NCI-H2227 (cell line): ENCODE measurements at regions not wholly inside any gene's neighbourhood (a gene's known extent, or its start where the extent isn't known, plus 50 kb on each side); places are given as distances from the start of the nearest gene placed in this dataset.
A peak's percentile ranks its signal among the peaks of the same experiment; 100 is the strongest.
"Not testable (repeated sequence)": the region's sequence is repeated elsewhere in the genome, so short reads cannot be mapped to it uniquely, and the experiment has no call there.

Experiments
- DNase-seq: peaks from one replicate; lab custom pipeline; 2025; ENCODE audit not compliant: unreplicated experiment; lab: John Stamatoyannopoulos, UW

DNA sequence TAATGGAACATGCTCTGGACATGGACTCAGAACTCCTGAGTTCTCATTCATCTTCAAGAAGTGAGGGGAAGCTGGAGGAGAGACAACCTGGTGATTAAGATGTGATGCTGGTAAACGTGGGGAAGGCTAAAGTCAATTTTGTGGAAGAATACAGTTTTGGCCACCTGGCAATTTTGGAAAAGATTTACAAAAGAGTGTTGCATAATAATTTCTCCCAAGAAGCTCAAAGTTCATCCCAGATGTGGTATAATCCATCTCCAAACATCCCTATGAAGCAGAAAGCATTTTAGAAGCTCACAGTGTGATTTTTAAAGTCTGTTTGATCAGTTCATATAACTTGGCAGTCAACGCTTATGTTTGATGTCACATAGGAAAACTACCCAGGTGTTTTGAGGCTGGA lies 208.7 kb downstream of the LMX1A start:
- no peak for DNase-seq

- DNase-seq, result peak; percentile 75
These were observed 211.6 kb downstream of the LMX1A start for GRCh38 chr1:165144757-165145397.

DNA sequence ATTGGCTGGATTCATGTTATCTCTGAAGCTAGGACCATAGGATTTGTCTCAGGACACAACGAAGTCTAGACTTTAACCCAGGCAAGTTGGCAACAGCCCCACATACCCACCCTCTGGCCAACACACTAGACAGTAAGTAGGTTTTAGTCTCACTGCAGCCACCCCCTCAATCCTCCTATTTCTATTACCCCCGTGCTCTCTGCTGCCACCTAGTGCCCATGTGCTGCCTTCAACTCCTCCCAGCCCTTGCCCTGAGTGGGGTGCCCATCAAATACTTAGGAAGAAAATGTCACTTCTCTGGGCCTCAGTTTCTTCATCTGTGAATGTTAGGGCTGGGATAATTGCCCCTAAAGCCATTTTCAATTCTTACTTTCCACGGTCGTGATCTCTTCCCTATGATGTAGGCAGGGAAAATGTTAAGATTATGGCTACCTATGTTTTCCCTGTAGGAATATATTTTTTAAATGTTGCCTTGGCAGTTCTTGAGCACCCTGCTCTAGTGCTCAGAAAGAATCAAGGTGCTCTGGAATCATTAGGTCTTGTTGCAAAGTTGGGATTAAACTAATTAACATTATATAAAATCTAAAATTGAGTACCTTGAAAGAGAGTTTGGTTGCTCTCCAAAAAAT lies 213.0 kb downstream of the LMX1A start:
- no peak for DNase-seq

DNA sequence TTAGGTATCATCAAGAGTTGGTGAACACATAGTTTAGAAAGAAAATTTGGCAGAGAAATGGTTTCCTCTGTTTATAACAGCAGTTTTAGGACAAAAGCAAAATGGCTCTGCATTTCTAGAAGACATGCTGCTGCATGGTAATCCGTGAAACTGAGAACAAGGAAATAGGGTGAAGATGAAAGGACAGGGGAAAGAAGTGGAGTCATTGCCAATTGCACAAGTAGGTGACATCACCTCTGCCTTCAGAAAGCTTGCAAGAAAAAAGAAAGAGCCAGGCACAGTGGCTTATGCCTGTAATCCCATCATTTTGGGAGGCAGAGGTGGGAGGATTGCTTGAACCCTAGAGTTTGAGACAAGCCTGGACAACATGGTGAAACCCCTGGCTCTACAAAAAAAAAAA lies 217.6 kb downstream of the LMX1A start:
- no peak for DNase-seq

GRCh38 chr1:165137551-165138316 lies 218.8 kb downstream of the LMX1A start:
- no peak for DNase-seq

GRCh38 chr1:165134431-165134830 lies 222.1 kb downstream of the LMX1A start:
- DNase-seq, result no peak

- peak; percentile 92 for DNase-seq
These were observed 226.8 kb downstream of the LMX1A start for GRCh38 chr1:165129568-165130164.

GRCh38 chr1:165124772-165125171 lies 231.7 kb downstream of the LMX1A start:
- no peak for DNase-seq

- no peak for DNase-seq
These were observed 237.4 kb downstream of the LMX1A start for GRCh38 chr1:165119086-165119485.

DNA sequence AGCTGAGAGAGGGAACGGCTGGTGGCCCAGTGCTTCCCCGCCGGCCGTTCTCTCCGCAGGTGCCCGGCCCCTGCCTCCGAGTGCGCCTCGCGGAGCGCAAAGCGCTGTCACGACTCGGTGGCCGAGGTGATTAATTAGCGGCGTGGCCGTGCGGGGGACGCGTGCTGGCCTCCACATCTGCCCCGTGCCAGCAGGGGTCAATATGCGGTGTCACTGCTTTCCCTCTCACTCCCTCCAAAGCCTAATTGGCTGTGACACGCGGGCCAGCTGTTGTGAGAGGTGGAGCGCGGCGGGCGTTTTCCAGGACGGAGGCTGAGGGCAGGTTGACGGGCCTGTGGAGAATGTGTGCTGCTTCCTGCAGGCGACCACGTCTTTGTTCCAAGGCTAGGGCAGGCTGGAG lies 239.0 kb downstream of the LMX1A start:
- DNase-seq, result no peak

DNA sequence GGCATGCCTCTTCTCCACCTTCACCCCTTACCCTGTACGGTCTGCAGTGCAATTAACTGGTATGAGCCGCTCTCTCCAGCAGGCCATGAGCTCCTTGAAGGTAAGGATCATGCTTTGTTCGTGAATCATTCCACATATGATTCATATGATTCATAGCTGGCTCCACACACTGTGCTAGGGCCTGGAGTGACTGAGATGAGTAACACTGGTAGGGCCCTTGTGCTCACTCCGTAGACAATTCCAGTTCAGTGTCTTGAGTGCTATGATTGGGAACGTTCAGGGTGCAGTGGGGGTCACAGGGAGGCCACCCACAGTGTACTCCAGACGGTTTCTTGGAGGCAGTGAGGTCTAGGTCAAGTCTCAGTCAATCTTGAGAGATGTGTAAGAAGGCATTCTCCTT lies 239.8 kb downstream of the LMX1A start:
- DNase-seq, result no peak

- no peak for DNase-seq
These were observed 240.3 kb downstream of the LMX1A start for GRCh38 chr1:165116171-165116570.

GRCh38 chr1:165114889-165115285 lies 241.6 kb downstream of the LMX1A start:
- no peak for DNase-seq

GRCh38 chr1:165114022-165114888 lies 242.3 kb downstream of the LMX1A start:
- peak; percentile 85 for DNase-seq

GRCh38 chr1:165112260-165112659 lies 244.3 kb downstream of the LMX1A start:
- no peak for DNase-seq

DNA sequence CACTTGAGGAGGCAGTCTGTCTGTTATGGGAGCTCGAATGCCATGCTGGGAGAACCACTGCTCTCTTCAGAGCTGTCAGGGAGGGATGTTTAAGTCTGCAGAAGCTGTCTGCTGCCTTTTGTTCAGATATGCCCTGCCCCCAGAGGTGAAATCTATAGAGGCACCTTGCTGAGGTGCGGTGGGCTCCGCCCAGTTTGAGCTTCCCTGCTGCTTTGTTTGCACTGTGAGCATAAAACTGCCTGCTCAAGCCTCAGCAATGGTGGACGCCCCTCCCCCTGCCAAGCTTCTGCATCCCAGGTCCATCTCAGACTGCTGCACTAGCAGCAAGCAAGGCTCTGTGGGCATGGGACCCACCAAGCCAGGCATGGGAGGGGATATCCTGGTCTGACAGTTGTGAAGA lies 247.5 kb downstream of the LMX1A start:
- DNase-seq, result peak; percentile 32

DNA sequence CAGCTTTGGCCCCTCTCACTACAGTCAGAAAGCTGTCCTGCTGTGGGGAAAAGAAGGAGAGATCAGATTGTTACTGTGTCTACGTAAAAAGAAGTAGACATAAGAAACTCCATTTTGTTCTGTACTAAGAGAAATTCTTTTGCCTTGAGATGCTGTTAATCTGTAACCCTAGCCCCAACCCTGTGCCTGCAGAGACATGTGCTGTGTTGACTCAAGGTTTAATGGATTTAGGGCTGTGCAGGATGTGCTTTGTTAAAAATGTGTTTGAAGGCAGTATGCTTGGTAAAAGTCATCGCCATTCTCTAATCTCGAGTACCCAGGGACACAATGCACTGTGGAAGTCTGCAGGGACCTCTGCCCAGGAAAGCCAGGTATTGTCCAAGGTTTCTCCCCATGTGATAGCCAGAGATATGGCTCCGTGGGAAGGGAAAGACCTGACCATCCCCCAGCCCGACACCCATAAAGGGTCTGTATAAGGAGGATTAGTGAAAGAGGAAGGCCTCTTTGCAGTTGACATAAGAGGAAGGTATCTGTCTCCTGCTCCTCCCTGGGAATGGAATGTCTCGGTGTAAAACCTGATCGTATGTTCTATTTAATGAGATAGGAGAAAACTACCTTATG lies 263.9 kb downstream of the LMX1A start:
- not testable (repeated sequence) for DNase-seq

GRCh38 chr1:165080253-165080896 lies 276.1 kb downstream of the LMX1A start:
- no peak for DNase-seq

- DNase-seq, result no peak
These were observed 278.1 kb downstream of the LMX1A start for GRCh38 chr1:165078391-165078790.
